ENCODE measurements at regions not wholly inside any gene's neighbourhood (a gene's known extent, or its start where the extent isn't known, plus 50 kb on each side); places are given as distances from the start of the nearest gene placed in this dataset.

DNA sequence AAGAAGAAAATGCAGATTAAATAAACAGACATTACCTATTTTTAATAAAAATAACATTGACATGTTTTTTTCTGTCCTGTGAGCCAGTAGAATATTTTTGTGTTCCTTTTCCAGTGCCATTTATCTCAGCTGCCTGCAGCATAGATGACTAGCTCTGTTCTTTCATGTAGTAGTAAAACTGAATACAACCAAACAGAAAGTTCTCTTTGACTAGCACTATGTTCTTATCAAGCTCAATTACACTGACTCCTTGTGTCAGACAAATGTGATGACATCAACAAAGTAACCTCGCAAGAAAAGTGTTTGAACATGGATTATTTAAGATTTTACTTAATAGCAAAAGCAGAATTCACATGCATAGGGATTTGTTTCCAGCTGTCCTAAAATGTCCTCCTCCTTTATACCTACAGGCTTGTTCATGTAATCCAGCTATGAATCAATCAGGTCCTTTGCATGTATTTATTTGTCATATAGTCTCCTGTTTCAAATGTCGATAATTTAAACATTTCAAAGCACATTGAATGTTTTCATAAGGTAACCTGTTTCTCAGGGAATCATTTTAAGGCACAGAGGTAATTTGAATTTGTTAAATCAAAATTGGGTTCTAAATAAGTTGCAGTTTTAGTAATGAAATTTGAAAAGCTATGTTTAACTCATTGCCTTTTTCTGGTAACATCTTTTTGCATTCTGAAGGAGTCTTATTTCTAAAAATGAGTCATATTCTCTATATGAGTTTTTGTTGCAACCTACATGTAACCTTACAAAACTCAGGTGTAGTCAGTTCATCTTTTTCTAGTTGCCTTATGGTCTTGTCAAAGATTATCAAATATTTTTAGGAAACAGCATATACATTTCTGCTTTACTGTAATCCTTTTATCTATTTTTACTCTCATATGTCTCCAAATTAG is 215.3 kb upstream of the GULP1 start:
- H3K4me3 Mint-ChIP-seq: no peak overlapping the region
- Histone ChIP-seq H3K79me2 (replicated peaks; ENCODE audit: insufficient read depth) (no peaks in the 10 kb centered on the region), H3K4me1 (ENCODE audit: insufficient read depth) (no peaks in the 10 kb centered on the region), H4K20me1 (replicated peaks; ENCODE audit: insufficient read depth) (no peaks in the 10 kb centered on the region), H3K36me3 (ENCODE audit: insufficient read depth) (no peaks in the 10 kb centered on the region), H3K4me3 (no peak overlapping the region), H3K27ac (ENCODE audit: low read depth) (no peak overlapping the region), H3K4me2 (no peak overlapping the region), H3K27me3 (ENCODE audit: insufficient read depth) (no peaks in the 10 kb centered on the region), H2AFZ (no peak overlapping the region), H3K9me2 (ENCODE audit: insufficient read depth) (peaks cover 8% of the 10 kb centered on the region; the same call in 1 of the 2 replicates), H3F3A (replicated peaks; ENCODE audit: low read depth) (no peaks in the 10 kb centered on the region)
- peaks cover 7% of the 10 kb centered on the region; the same call in 2 of the 3 replicates for H3K36me3 Mint-ChIP-seq (ENCODE audit: low read depth)
- H3K4me1 Mint-ChIP-seq: no peaks in the 10 kb centered on the region
- no peak for TF ChIP-seq JUNB (IDR thresholded peaks at IDR 0.05; ENCODE audit: unreplicated experiment)
- TF ChIP-seq EZH2phosphoT487 (IDR thresholded peaks at IDR 0.05; ENCODE audit: unreplicated experiment): no peak
- TF ChIP-seq NANOG (IDR thresholded peaks at IDR 0.05; ENCODE audit: borderline replicate concordance): no peak
- TF ChIP-seq ZNF331 (CRISPR knock-in tag; IDR thresholded peaks at IDR 0.05; ENCODE audit: low read depth): no peak
- no peak for TF ChIP-seq EZH2 (IDR thresholded peaks at IDR 0.05; ENCODE audit: low read depth, unreplicated experiment)
- TF ChIP-seq, protein P1, sequence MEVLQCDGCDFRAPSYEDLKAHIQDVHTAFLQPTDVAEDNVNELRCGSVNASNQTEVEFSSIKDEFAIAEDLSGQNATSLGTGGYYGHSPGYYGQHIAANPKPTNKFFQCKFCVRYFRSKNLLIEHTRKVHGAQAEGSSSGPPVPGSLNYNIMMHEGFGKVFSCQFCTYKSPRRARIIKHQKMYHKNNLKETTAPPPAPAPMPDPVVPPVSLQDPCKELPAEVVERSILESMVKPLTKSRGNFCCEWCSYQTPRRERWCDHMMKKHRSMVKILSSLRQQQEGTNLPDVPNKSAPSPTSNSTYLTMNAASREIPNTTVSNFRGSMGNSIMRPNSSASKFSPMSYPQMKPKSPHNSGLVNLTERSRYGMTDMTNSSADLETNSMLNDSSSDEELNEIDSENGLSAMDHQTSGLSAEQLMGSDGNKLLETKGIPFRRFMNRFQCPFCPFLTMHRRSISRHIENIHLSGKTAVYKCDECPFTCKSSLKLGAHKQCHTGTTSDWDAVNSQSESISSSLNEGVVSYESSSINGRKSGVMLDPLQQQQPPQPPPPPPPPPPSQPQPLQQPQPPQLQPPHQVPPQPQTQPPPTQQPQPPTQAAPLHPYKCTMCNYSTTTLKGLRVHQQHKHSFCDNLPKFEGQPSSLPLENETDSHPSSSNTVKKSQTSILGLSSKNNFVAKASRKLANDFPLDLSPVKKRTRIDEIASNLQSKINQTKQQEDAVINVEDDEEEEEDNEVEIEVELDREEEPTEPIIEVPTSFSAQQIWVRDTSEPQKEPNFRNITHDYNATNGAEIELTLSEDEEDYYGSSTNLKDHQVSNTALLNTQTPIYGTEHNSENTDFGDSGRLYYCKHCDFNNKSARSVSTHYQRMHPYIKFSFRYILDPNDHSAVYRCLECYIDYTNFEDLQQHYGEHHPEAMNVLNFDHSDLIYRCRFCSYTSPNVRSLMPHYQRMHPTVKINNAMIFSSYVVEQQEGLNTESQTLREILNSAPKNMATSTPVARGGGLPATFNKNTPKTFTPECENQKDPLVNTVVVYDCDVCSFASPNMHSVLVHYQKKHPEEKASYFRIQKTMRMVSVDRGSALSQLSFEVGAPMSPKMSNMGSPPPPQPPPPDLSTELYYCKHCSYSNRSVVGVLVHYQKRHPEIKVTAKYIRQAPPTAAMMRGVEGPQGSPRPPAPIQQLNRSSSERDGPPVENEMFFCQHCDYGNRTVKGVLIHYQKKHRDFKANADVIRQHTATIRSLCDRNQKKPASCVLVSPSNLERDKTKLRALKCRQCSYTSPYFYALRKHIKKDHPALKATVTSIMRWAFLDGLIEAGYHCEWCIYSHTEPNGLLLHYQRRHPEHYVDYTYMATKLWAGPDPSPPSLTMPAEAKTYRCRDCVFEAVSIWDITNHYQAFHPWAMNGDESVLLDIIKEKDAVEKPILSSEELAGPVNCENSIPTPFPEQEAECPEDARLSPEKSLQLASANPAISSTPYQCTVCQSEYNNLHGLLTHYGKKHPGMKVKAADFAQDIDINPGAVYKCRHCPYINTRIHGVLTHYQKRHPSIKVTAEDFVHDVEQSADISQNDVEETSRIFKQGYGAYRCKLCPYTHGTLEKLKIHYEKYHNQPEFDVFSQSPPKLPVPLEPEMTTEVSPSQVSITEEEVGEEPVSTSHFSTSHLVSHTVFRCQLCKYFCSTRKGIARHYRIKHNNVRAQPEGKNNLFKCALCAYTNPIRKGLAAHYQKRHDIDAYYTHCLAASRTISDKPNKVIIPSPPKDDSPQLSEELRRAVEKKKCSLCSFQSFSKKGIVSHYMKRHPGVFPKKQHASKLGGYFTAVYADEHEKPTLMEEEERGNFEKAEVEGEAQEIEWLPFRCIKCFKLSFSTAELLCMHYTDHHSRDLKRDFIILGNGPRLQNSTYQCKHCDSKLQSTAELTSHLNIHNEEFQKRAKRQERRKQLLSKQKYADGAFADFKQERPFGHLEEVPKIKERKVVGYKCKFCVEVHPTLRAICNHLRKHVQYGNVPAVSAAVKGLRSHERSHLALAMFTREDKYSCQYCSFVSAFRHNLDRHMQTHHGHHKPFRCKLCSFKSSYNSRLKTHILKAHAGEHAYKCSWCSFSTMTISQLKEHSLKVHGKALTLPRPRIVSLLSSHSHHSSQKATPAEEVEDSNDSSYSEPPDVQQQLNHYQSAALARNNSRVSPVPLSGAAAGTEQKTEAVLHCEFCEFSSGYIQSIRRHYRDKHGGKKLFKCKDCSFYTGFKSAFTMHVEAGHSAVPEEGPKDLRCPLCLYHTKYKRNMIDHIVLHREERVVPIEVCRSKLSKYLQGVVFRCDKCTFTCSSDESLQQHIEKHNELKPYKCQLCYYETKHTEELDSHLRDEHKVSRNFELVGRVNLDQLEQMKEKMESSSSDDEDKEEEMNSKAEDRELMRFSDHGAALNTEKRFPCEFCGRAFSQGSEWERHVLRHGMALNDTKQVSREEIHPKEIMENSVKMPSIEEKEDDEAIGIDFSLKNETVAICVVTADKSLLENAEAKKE (CRISPR knock-in tag; IDR thresholded peaks at IDR 0.05): no peak
- TF ChIP-seq ZNF114 (CRISPR knock-in tag; IDR thresholded peaks at IDR 0.05): no peak
- TF ChIP-seq, protein P2, sequence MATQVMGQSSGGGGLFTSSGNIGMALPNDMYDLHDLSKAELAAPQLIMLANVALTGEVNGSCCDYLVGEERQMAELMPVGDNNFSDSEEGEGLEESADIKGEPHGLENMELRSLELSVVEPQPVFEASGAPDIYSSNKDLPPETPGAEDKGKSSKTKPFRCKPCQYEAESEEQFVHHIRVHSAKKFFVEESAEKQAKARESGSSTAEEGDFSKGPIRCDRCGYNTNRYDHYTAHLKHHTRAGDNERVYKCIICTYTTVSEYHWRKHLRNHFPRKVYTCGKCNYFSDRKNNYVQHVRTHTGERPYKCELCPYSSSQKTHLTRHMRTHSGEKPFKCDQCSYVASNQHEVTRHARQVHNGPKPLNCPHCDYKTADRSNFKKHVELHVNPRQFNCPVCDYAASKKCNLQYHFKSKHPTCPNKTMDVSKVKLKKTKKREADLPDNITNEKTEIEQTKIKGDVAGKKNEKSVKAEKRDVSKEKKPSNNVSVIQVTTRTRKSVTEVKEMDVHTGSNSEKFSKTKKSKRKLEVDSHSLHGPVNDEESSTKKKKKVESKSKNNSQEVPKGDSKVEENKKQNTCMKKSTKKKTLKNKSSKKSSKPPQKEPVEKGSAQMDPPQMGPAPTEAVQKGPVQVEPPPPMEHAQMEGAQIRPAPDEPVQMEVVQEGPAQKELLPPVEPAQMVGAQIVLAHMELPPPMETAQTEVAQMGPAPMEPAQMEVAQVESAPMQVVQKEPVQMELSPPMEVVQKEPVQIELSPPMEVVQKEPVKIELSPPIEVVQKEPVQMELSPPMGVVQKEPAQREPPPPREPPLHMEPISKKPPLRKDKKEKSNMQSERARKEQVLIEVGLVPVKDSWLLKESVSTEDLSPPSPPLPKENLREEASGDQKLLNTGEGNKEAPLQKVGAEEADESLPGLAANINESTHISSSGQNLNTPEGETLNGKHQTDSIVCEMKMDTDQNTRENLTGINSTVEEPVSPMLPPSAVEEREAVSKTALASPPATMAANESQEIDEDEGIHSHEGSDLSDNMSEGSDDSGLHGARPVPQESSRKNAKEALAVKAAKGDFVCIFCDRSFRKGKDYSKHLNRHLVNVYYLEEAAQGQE (IDR thresholded peaks at IDR 0.05; ENCODE audit: unreplicated experiment): no peak
- no peak for TF ChIP-seq POLR2AphosphoS5 (IDR thresholded peaks at IDR 0.05; ENCODE audit: low read depth)
- no peak for TF ChIP-seq STAT1 (IDR thresholded peaks at IDR 0.05; ENCODE audit: unreplicated experiment)
- TF ChIP-seq, protein P3, sequence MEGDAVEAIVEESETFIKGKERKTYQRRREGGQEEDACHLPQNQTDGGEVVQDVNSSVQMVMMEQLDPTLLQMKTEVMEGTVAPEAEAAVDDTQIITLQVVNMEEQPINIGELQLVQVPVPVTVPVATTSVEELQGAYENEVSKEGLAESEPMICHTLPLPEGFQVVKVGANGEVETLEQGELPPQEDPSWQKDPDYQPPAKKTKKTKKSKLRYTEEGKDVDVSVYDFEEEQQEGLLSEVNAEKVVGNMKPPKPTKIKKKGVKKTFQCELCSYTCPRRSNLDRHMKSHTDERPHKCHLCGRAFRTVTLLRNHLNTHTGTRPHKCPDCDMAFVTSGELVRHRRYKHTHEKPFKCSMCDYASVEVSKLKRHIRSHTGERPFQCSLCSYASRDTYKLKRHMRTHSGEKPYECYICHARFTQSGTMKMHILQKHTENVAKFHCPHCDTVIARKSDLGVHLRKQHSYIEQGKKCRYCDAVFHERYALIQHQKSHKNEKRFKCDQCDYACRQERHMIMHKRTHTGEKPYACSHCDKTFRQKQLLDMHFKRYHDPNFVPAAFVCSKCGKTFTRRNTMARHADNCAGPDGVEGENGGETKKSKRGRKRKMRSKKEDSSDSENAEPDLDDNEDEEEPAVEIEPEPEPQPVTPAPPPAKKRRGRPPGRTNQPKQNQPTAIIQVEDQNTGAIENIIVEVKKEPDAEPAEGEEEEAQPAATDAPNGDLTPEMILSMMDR (conservative IDR thresholded peaks at IDR 0.05; ENCODE audit: low read depth in 2 of 2): no peak
- TF ChIP-seq CREB1 (CRISPR knock-in tag; IDR thresholded peaks at IDR 0.05; ENCODE audit: low read depth): no peak
- TF ChIP-seq, protein P4, sequence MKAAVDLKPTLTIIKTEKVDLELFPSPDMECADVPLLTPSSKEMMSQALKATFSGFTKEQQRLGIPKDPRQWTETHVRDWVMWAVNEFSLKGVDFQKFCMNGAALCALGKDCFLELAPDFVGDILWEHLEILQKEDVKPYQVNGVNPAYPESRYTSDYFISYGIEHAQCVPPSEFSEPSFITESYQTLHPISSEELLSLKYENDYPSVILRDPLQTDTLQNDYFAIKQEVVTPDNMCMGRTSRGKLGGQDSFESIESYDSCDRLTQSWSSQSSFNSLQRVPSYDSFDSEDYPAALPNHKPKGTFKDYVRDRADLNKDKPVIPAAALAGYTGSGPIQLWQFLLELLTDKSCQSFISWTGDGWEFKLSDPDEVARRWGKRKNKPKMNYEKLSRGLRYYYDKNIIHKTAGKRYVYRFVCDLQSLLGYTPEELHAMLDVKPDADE (IDR thresholded peaks at IDR 0.05): no peak
- ATAC-seq: no peak
- no peak for DNase-seq (ENCODE audit: low spot score)
- peaks cover 16% of the 10 kb centered on the region; the same call in 2 of the 3 replicates for H3K9me3 Mint-ChIP-seq
- no peak overlapping the region for H3K27ac Mint-ChIP-seq
- H3K27me3 Mint-ChIP-seq (ENCODE audit: insufficient read depth, low read depth, poor library complexity): no peaks in the 10 kb centered on the region
